HepG2 (cell line): ENCODE measurements at regions not wholly inside any gene's neighbourhood (a gene's known extent, or its start where the extent isn't known, plus 50 kb on each side); places are given as distances from the start of the nearest gene placed in this dataset.

Experiments
- ATAC-seq: fragments of 200-7000 bp; cut with Tn5 transposase; 3 replicates; pipeline ENCODE4 v1.9.1; 2020; ENCODE audit warnings: mild to moderate bottlenecking, moderate library complexity
- BruUV-seq: library from RNA; stranded (reverse); fragments of 400-500 nt; replicated peaks from 2 replicates; lab custom pipeline; 2021; lab: Mats Ljungman, UMichigan
- CTCF ChIA-PET: fragments of 300-600 bp; formaldehyde crosslinking; extraction: SDS; loops from one replicate; lab custom pipeline; 2021; ENCODE audit warnings: low total read pairs, inconsistent platforms, low intra/inter-chr PET ratio; lab: Yijun Ruan, JAX
- POLR2A ChIA-PET: fragments of 350-600 bp; sonication (Branson Sonifier 250); formaldehyde crosslinking; loops from one replicate; lab custom pipeline; 2020; ENCODE audit warnings: antibody characterized with exemption, inconsistent platforms; lab: Yijun Ruan, JAX
- DNase-seq: peaks from one replicate; pipeline ENCODE4 v3.0.0-alpha.2; 2015; ENCODE audit warnings: low spot score
- FAIRE-seq: peaks from 3 replicates; lab custom pipeline; 2011; peaks lifted over from hg19 to GRCh38; lab: Jason Lieb, UNC
- H2AFZ ChIP-seq: one replicate; pipeline ENCODE4 v1.6.1; 2011; ENCODE audit warnings: low read length, inconsistent platforms
- H3K27ac ChIP-seq: fragments of 300-600 bp; 3 replicates; pipeline ENCODE4 v1.8.0; 2011; ENCODE audit warnings: mixed run types, mild to moderate bottlenecking, mixed read lengths, low read length, inconsistent platforms; ENCODE audit not compliant: insufficient read depth; ENCODE audit errors: extremely low read length
- H3K27me3 ChIP-seq, 2 experiments: fragments of 200-600 bp in 1 of 2; 2 replicates in 1 of 2; 3 replicates in 1 of 2; pipeline versions ENCODE4 v1.6.0 to v1.8.0; 2011; ENCODE audit warnings: low read length in 2 of 2, mild to moderate bottlenecking in 2 of 2, moderate library complexity in 2 of 2, inconsistent platforms in 1 of 2; ENCODE audit not compliant: insufficient read depth in 2 of 2, control insufficient read depth in 1 of 2
- H3K36me3 ChIP-seq, 2 experiments: fragments of 200-600 bp in 1 of 2; replicated peaks in 1 of 2; 2 replicates in 1 of 2; 3 replicates in 1 of 2; pipeline versions ENCODE4 v1.5.1 to v1.8.0; 2011; ENCODE audit warnings: low read length in 2 of 2, inconsistent platforms in 1 of 2; ENCODE audit not compliant: insufficient read depth in 2 of 2, control insufficient read depth in 1 of 2
- H3K4me1 ChIP-seq: 2 replicates; pipeline ENCODE4 v1.5.1; 2012; ENCODE audit warnings: low read length, inconsistent platforms; ENCODE audit not compliant: insufficient read depth
- H3K4me2 ChIP-seq: 2 replicates; pipeline ENCODE4 v1.6.0; 2011; ENCODE audit warnings: low read depth, low read length, inconsistent platforms
- H3K4me3 ChIP-seq, 3 experiments: fragments of 200-600 bp in 1 of 3; sonication (generic), shearing (Covaris generic) in 1 of 3; replicated peaks in 1 of 3; 2 replicates each; pipeline ENCODE4 v1.5.1; 2011 to 2016; ENCODE audit warnings: low read length in 3 of 3, inconsistent platforms in 2 of 3, low read depth in 2 of 3, mild to moderate bottlenecking in 2 of 3, control low read depth in 1 of 3, mixed read lengths in 1 of 3; ENCODE audit not compliant: insufficient read depth in 1 of 3
- H3K79me2 ChIP-seq: one replicate; pipeline ENCODE4 v1.6.1; 2011; ENCODE audit warnings: low read length, inconsistent platforms; ENCODE audit not compliant: insufficient read depth
- H3K9ac ChIP-seq: 2 replicates; pipeline ENCODE4 v1.6.0; 2011; ENCODE audit warnings: mild to moderate bottlenecking, low read depth, low read length, inconsistent platforms; ENCODE audit not compliant: insufficient read depth
- H3K9me3 ChIP-seq: 2 replicates; pipeline ENCODE4 v1.5.1; 2012; ENCODE audit warnings: mild to moderate bottlenecking, low read length
- H4K20me1 ChIP-seq: 2 replicates; pipeline ENCODE4 v1.6.0; 2011; ENCODE audit warnings: inconsistent platforms, mild to moderate bottlenecking, low read length, moderate library complexity; ENCODE audit not compliant: insufficient read depth
- CENPX ChIP-seq: sonication (generic); formaldehyde crosslinking; IDR thresholded peaks from 2 replicates; pipeline ENCODE4 v1.9.0; 2021; ENCODE audit warnings: mild to moderate bottlenecking, missing genetic modification reagents, moderate library complexity
- DZIP1 ChIP-seq: sonication (generic); formaldehyde crosslinking; IDR thresholded peaks from 2 replicates; pipeline ENCODE4 v1.5.0; 2020; ENCODE audit warnings: mild to moderate bottlenecking, missing genetic modification reagents
- FOXP1 ChIP-seq, 2 experiments: fragments of 450-650 bp in 1 of 2; IDR thresholded peaks; 2 replicates each; pipeline ENCODE4 v1.6.1; 2017 to 2018; ENCODE audit warnings: antibody characterized with exemption in 1 of 2
- HNRNPH1 ChIP-seq: fragments of 200-400 bp; formaldehyde crosslinking; optimal IDR thresholded peaks from 2 replicates; pipeline ENCODE3; 2017; ENCODE audit warnings: mild to moderate bottlenecking, low read depth, low read length
- MAX ChIP-seq: IDR thresholded peaks from 2 replicates; pipeline ENCODE4 v1.6.1; 2012; ENCODE audit warnings: inconsistent platforms
- NRL ChIP-seq: sonication (generic); formaldehyde crosslinking; IDR thresholded peaks from 2 replicates; pipeline ENCODE4 v1.5.0; 2020; ENCODE audit warnings: missing genetic modification reagents, mild to moderate bottlenecking, moderate library complexity, borderline replicate concordance
- POGZ ChIP-seq: sonication (generic); formaldehyde crosslinking; IDR thresholded peaks from 2 replicates; pipeline ENCODE4 v1.4.0; 2020; ENCODE audit warnings: mild to moderate bottlenecking, missing genetic modification reagents
- TAF1 ChIP-seq: sonication (generic); formaldehyde crosslinking; IDR thresholded peaks from 2 replicates; pipeline ENCODE4 v1.4.0; 2020; ENCODE audit warnings: missing genetic modification reagents
- TOPORS ChIP-seq: sonication (generic); formaldehyde crosslinking; IDR thresholded peaks from 2 replicates; pipeline ENCODE4 v1.8.0; 2023; ENCODE audit warnings: mild to moderate bottlenecking, missing genetic modification reagents
- ZNF772 ChIP-seq: sonication (generic); formaldehyde crosslinking; IDR thresholded peaks from 2 replicates; pipeline ENCODE4 v1.5.0; 2020; ENCODE audit warnings: mild to moderate bottlenecking, missing genetic modification reagents
- WGBS: methylation state at CpG from one replicate; pipeline ENCODE4 v1.1.6; 2017; ENCODE audit warnings: low lambda C conversion rate; 5-methylcytosine and 5-hydroxymethylcytosine counted together
- in situ Hi-C: cut with HindIII; loops from 2 replicates; pipeline ENCODE4 v1.10.0; 2017; ENCODE audit warnings: low pct_unique_long_range_greater_than_20kb; ENCODE audit not compliant: extremely low pct_ligation_motif_present
- intact Hi-C: fragments of 100-400 bp; cut with micrococcal nuclease; formaldehyde crosslinking; loops from one replicate; pipeline ENCODE4 v1.10.0; 2022; ENCODE audit not compliant: unreplicated experiment
- TF ChIP-seq, protein P1 (sequence below): sonication (generic); formaldehyde crosslinking; IDR thresholded peaks from 2 replicates; pipeline ENCODE4 v1.4.0; 2020; ENCODE audit warnings: low read depth, mild to moderate bottlenecking, missing genetic modification reagents
- TF ChIP-seq, protein P2 (sequence below), 2 experiments: sonication (generic) in 1 of 2; formaldehyde crosslinking in 1 of 2; IDR thresholded peaks; 2 replicates each; pipeline versions ENCODE4 v1.5.1 to v1.6.1; 2011 to 2020; ENCODE audit warnings: borderline replicate concordance in 1 of 2, low read depth in 1 of 2, low read length in 1 of 2, mild to moderate bottlenecking in 1 of 2, missing genetic modification reagents in 1 of 2, moderate library complexity in 1 of 2
- TF ChIP-seq, protein P3 (sequence below): sonication (generic); formaldehyde crosslinking; IDR thresholded peaks from 2 replicates; pipeline ENCODE4 v1.5.1; 2020; ENCODE audit warnings: mild to moderate bottlenecking, missing genetic modification reagents, moderate library complexity

DNA sequence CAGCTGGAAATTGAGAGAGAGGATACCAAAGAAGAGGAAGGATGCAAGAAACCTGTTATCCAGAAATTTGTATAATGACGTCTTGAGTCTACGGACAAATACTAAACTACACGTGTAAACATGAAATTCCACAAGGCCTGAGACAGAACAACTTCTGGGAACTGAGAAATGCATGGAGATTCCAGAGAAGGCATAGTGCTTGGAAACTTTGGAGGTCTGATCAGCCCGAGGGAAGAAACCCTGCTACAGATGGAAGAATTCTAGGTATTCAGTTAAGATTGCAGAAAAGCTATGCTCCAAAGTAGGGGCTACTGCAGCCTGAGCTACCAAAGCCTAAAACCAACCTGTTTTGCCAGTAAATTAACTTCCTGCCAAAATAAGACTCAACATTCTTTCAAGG, 120.4 kb downstream of the PDCL3 start:
- no peaks in the 10 kb centered on the region for H3K36me3 ChIP-seq
- ChIA-PET POLR2A (no interaction called here), CTCF (no interaction called here)
- WGBS, result 37% methylated on average over 4 of the region's 4 CpGs
- DNase-seq (no peak), ATAC-seq (no peak), FAIRE-seq (no peak)
- peaks cover 0 to 21% of the 10 kb centered on the region in 2 experiments; a peak in 3 of 5 replicates for H3K27me3 ChIP-seq
- H3K9ac ChIP-seq, result no peak overlapping the region
- intact Hi-C loops, result no loop called here
- no peaks in the 10 kb centered on the region for H3K4me1 ChIP-seq
- no peak overlapping the region for H3K4me2 ChIP-seq
- H3K79me2 ChIP-seq, result no peaks in the 10 kb centered on the region
- no peaks in the 10 kb centered on the region for H4K20me1 ChIP-seq
- H3K9me3 ChIP-seq, result no peaks in the 10 kb centered on the region; the same call in 1 of the 2 replicates
- H2AFZ ChIP-seq, result no peak overlapping the region
- no TSS peak for BruUV-seq
- H3K4me3 ChIP-seq, result no peak overlapping the region
- H3K27ac ChIP-seq, result no peak overlapping the region
- in situ Hi-C loops, result no loop called here
- TF ChIP-seq MAX (no peak), DZIP1 (CRISPR knock-in tag) (no peak), CENPX (CRISPR knock-in tag) (no peak), HNRNPH1 (no peak), NRL (no peak), TAF1 (CRISPR knock-in tag) (no peak), ZNF772 (CRISPR knock-in tag) (no peak), FOXP1 (IDR thresholded peaks at IDR 0.05) (no peak), FOXP1 (CRISPR knock-in tag; IDR thresholded peaks at IDR 0.05) (no peak), TOPORS (CRISPR knock-in tag) (no peak), POGZ (CRISPR knock-in tag) (no peak)
- TF ChIP-seq, protein P1, sequence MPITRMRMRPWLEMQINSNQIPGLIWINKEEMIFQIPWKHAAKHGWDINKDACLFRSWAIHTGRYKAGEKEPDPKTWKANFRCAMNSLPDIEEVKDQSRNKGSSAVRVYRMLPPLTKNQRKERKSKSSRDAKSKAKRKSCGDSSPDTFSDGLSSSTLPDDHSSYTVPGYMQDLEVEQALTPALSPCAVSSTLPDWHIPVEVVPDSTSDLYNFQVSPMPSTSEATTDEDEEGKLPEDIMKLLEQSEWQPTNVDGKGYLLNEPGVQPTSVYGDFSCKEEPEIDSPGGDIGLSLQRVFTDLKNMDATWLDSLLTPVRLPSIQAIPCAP (CRISPR knock-in tag), result no peak
- TF ChIP-seq, protein P2, sequence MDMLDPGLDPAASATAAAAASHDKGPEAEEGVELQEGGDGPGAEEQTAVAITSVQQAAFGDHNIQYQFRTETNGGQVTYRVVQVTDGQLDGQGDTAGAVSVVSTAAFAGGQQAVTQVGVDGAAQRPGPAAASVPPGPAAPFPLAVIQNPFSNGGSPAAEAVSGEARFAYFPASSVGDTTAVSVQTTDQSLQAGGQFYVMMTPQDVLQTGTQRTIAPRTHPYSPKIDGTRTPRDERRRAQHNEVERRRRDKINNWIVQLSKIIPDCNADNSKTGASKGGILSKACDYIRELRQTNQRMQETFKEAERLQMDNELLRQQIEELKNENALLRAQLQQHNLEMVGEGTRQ (IDR thresholded peaks at IDR 0.05; ENCODE audit: low read depth, low read length), result no peak
- TF ChIP-seq, protein P2 (CRISPR knock-in tag; IDR thresholded peaks at IDR 0.05; ENCODE audit: borderline replicate concordance), result no peak
- TF ChIP-seq, protein P3, sequence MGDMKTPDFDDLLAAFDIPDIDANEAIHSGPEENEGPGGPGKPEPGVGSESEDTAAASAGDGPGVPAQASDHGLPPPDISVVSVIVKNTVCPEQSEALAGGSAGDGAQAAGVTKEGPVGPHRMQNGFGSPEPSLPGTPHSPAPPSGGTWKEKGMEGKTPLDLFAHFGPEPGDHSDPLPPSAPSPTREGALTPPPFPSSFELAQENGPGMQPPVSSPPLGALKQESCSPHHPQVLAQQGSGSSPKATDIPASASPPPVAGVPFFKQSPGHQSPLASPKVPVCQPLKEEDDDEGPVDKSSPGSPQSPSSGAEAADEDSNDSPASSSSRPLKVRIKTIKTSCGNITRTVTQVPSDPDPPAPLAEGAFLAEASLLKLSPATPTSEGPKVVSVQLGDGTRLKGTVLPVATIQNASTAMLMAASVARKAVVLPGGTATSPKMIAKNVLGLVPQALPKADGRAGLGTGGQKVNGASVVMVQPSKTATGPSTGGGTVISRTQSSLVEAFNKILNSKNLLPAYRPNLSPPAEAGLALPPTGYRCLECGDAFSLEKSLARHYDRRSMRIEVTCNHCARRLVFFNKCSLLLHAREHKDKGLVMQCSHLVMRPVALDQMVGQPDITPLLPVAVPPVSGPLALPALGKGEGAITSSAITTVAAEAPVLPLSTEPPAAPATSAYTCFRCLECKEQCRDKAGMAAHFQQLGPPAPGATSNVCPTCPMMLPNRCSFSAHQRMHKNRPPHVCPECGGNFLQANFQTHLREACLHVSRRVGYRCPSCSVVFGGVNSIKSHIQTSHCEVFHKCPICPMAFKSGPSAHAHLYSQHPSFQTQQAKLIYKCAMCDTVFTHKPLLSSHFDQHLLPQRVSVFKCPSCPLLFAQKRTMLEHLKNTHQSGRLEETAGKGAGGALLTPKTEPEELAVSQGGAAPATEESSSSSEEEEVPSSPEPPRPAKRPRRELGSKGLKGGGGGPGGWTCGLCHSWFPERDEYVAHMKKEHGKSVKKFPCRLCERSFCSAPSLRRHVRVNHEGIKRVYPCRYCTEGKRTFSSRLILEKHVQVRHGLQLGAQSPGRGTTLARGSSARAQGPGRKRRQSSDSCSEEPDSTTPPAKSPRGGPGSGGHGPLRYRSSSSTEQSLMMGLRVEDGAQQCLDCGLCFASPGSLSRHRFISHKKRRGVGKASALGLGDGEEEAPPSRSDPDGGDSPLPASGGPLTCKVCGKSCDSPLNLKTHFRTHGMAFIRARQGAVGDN (CRISPR knock-in tag), result no peak
